Uterus (tissue), 3 donors: ENCODE measurements at regions not wholly inside any gene's neighbourhood (a gene's known extent, or its start where the extent isn't known, plus 50 kb on each side); places are given as distances from the start of the nearest gene placed in this dataset.

Source experiments
- DNase-seq, 2 donors: peaks; one replicate each; pipeline ENCODE4 v3.0.0-alpha.2; 2019 to 2020
- H3K27ac ChIP-seq, 2 donors: fragments of 200-600 bp; sonication (generic); 1 replicate in 1 of 2; 2 replicates in 1 of 2; pipeline ENCODE4 v1.5.1; 2016 to 2018
- H3K27me3 ChIP-seq, 2 donors: fragments of 200-600 bp; sonication (generic); one replicate each; pipeline ENCODE4 v1.5.1; 2018 to 2019; ENCODE audit warnings: control low read depth in 1 of 2
- H3K36me3 ChIP-seq, 2 donors: fragments of 200-600 bp; sonication (generic); one replicate each; pipeline ENCODE4 v1.5.1; 2019; ENCODE audit warnings: control low read depth in 1 of 2
- H3K4me1 ChIP-seq, 2 donors: fragments of 200-600 bp; sonication (generic); one replicate each; pipeline ENCODE4 v1.5.1; 2018 to 2019; ENCODE audit warnings: control low read depth in 1 of 2
- H3K4me3 ChIP-seq, 2 donors: fragments of 200-600 bp; sonication (generic); 1 replicate in 1 of 2; 2 replicates in 1 of 2; pipeline ENCODE4 v1.5.1; 2018 to 2019; ENCODE audit warnings: mild to moderate bottlenecking in 1 of 2
- H3K9me3 ChIP-seq, 2 donors: fragments of 200-600 bp; sonication (generic); one replicate each; pipeline ENCODE4 v1.5.1; 2019; ENCODE audit warnings: control low read depth in 1 of 2
- POLR2A ChIP-seq, 2 donors: fragments of 450-650 bp; IDR thresholded peaks; one replicate each; pipeline ENCODE4 v1.6.1; 2016; ENCODE audit warnings: antibody characterized with exemption in 2 of 2, mild to moderate bottlenecking in 1 of 2, moderate library complexity in 1 of 2
- intact Hi-C: fragments of 100-400 bp; cut with DNase I; formaldehyde crosslinking; loops from one replicate; pipeline ENCODE4 v1.15.1; 2023; ENCODE audit warnings: low total_unique reads
- TF ChIP-seq, protein P1 (sequence below), 4 experiments: fragments of 200-600 bp in 2 of 4; fragments of 450-650 bp in 2 of 4; sonication (generic) in 2 of 4; IDR thresholded peaks; one replicate each; pipeline ENCODE4 v1.5.1; 2016 to 2019; ENCODE audit warnings: antibody characterized with exemption in 4 of 4, mild to moderate bottlenecking in 2 of 4, moderate library complexity in 1 of 4
- donor health status: DM: yes; HTN: yes; CAD: no.

DNA sequence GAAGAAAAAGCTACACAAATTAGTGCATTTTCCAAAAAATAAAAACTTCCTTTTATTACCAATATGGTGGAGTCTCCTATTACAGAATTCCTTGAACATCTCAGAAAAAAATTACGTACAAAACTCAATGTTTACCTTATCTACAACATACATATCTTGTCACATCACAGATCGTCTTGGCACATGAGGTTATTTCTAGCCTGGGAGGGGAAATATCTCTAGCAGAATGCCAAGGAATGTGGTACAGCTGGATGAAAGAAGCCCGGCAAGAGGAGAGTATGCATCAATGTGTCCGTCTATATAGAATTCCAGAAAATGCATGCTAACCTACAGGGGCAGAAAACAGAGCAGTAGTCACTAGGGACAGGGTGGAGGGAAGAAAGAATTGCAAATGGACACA lies 443.8 kb downstream of the ZSWIM6 start:
- DNase-seq = no peak
- H3K9me3 ChIP-seq = no peaks in the 10 kb centered on the region
- H3K27ac ChIP-seq = no peak overlapping the region
- H3K27me3 ChIP-seq = no peaks in the 10 kb centered on the region
- no peaks in the 10 kb centered on the region for H3K36me3 ChIP-seq
- H3K4me1 ChIP-seq = no peaks in the 10 kb centered on the region
- H3K4me3 ChIP-seq = no peak overlapping the region
- intact Hi-C loops = no loop called here
- TF ChIP-seq, protein P1, sequence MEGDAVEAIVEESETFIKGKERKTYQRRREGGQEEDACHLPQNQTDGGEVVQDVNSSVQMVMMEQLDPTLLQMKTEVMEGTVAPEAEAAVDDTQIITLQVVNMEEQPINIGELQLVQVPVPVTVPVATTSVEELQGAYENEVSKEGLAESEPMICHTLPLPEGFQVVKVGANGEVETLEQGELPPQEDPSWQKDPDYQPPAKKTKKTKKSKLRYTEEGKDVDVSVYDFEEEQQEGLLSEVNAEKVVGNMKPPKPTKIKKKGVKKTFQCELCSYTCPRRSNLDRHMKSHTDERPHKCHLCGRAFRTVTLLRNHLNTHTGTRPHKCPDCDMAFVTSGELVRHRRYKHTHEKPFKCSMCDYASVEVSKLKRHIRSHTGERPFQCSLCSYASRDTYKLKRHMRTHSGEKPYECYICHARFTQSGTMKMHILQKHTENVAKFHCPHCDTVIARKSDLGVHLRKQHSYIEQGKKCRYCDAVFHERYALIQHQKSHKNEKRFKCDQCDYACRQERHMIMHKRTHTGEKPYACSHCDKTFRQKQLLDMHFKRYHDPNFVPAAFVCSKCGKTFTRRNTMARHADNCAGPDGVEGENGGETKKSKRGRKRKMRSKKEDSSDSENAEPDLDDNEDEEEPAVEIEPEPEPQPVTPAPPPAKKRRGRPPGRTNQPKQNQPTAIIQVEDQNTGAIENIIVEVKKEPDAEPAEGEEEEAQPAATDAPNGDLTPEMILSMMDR (IDR thresholded peaks at IDR 0.05) = no peak
- no peak for TF ChIP-seq POLR2A (IDR thresholded peaks at IDR 0.05)

DNA sequence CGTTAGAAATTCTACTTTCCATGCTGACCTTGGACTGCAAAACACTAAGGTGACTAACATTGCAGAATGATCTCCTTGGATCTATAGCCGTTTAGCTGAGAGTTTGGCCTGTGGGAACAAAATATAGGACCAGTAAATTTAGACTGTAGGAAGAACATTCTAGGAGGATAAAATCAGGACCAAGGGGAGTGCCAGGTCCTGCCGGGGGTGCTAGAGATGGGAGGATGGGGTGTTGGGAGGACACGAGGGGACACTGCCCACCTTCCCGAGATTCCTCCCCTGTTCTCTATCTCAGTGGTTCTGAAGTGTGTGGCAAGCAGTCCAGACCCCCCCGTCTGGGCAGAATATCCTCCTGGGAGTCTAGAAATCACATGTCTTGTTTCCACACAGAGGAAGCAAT lies 445.2 kb downstream of the ZSWIM6 start:
- Histone ChIP-seq H3K4me3 (no peak overlapping the region), H3K27ac (no peak overlapping the region), H3K9me3 (no peaks in the 10 kb centered on the region), H3K4me1 (no peaks in the 10 kb centered on the region), H3K27me3 (no peaks in the 10 kb centered on the region), H3K36me3 (no peaks in the 10 kb centered on the region)
- DNase-seq = no peak
- intact Hi-C loops = no loop called here
- TF ChIP-seq, protein P1 (IDR thresholded peaks at IDR 0.05) = no peak

DNA sequence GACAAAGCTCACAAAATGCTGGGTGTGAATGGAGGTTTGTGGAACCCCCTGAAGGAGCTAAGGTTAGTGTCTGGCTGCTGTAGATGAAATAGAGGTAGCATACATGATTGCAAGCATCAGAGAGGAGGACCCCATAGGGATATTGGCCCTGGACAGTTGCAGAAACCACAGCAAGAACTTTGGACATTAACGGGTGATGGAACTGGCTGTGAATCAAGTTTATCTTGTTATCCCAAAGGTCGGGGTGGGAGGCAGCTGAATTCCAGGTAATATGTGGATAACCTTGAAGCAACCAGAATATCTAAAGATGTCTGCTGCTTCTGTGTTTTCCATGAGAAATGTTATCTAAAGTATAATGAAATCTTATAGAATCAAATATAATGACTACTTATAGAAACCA lies 447.7 kb downstream of the ZSWIM6 start:
- TF ChIP-seq, protein P1 (IDR thresholded peaks at IDR 0.05) = no peak
- TF ChIP-seq POLR2A (IDR thresholded peaks at IDR 0.05) = no peak
- intact Hi-C loops = no loop called here
- H3K9me3 ChIP-seq = no peaks in the 10 kb centered on the region
- no peaks in the 10 kb centered on the region for H3K27me3 ChIP-seq
- H3K4me1 ChIP-seq = no peaks in the 10 kb centered on the region
- no peak for DNase-seq
- no peak overlapping the region for H3K27ac ChIP-seq
- no peaks in the 10 kb centered on the region for H3K36me3 ChIP-seq
- H3K4me3 ChIP-seq = no peak overlapping the region

DNA sequence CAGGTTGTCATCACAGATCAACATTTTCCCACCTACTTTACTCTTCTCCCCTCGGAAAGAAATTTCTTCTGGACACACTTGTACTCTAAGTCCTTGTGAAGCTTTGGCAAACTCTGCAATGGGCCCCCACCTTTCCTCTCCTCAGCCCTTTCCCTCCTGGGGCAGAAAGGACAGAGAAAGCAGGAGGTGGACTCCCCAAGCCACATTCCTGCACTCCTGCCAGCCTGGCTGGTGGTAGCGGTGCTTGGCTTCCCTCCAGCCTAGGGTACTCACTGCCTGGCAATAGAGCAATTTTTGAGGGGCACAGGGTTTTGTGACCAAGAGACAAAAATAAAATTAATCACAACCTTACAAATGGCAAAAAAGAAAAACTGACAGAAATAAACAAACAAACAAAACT lies 451.4 kb downstream of the ZSWIM6 start:
- Histone ChIP-seq H3K27me3 (no peaks in the 10 kb centered on the region), H3K4me1 (no peaks in the 10 kb centered on the region), H3K9me3 (no peaks in the 10 kb centered on the region), H3K36me3 (no peaks in the 10 kb centered on the region), H3K27ac (no peak overlapping the region), H3K4me3 (no peak overlapping the region)
- DNase-seq = no peak
- intact Hi-C loops = no loop called here
- no peak for TF ChIP-seq POLR2A (IDR thresholded peaks at IDR 0.05)
- TF ChIP-seq, protein P1 (IDR thresholded peaks at IDR 0.05) = no peak

DNA sequence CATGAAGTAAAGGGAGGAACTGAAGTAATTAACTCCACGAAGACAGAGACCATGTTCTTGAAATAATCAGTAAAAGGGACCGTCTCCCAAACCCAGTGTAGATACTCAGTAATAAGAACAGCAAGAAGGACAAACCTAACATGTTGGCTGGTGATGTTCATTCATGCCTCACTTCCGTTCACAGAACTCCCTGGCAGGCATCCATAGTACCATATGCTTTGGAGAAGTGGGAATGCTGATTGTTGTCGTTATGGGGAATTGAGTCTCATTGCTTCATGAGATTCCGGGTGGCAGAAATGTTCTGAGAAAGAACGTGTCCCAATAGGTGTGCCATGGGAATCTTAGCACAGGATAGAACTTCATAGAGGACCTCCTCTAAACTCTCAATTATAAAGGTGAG lies 452.3 kb downstream of the ZSWIM6 start:
- Histone ChIP-seq H3K4me3 (no peak overlapping the region), H3K27ac (no peak overlapping the region), H3K4me1 (no peaks in the 10 kb centered on the region), H3K27me3 (no peaks in the 10 kb centered on the region), H3K36me3 (no peaks in the 10 kb centered on the region), H3K9me3 (no peaks in the 10 kb centered on the region)
- no peak for DNase-seq
- intact Hi-C loops = no loop called here
- TF ChIP-seq, protein P1 (IDR thresholded peaks at IDR 0.05) = no peak
- no peak for TF ChIP-seq POLR2A (IDR thresholded peaks at IDR 0.05)
